Skin epidermis (tissue), 12 donors: ENCODE measurements at regions not wholly inside any gene's neighbourhood (a gene's known extent, or its start where the extent isn't known, plus 50 kb on each side); places are given as distances from the start of the nearest gene placed in this dataset.
"Not testable (repeated sequence)": the region's sequence is repeated elsewhere in the genome, so short reads cannot be mapped to it uniquely, and the experiment has no call there.

Experiments used
- H3K27ac ChIP-seq, 21 experiments: fragments of 200-600 bp; sonication (generic) in 11 of 21; one replicate each; pipeline ENCODE4 v1.5.0; 2020; ENCODE audit warnings: mild to moderate bottlenecking in 3 of 21, inconsistent platforms in 2 of 21, moderate library complexity in 2 of 21
- H3K4me3 ChIP-seq, 7 experiments: fragments of 200-600 bp; sonication (generic) in 2 of 7; one replicate each; pipeline ENCODE4 v1.5.0; 2020; ENCODE audit warnings: inconsistent platforms in 2 of 7, mild to moderate bottlenecking in 2 of 7, moderate library complexity in 1 of 7

DNA sequence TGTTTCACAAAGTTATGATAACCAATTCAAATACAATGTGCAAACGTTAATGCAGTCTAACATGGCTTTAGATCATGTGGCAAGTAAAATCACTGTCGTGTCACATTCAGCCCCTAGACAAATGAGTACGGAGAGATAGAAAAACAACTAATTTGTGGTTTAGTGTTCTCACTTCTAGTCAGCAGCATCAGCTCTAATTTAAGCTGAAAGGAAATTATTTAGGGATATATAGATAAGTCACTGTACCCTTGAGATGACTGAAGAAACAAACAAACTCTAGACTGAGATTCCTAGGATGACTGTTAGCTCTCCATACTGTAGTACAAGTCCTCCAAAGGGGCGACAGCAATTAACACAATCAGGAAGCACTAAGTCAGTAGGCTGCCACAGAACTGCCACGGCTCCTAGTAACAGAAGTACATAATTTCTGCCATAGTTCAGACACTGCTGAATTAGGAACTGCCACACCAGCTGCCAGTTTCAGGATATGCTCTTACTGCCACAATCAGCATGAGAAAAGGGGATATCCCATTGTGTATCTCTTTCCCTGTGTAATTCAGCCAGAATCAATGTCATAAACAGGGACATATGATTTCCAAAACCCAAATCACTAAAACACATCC is 150.4 kb upstream of the NEGR1 start:
- H3K27ac ChIP-seq, result no peak overlapping the region
- H3K4me3 ChIP-seq, result no peak overlapping the region

DNA sequence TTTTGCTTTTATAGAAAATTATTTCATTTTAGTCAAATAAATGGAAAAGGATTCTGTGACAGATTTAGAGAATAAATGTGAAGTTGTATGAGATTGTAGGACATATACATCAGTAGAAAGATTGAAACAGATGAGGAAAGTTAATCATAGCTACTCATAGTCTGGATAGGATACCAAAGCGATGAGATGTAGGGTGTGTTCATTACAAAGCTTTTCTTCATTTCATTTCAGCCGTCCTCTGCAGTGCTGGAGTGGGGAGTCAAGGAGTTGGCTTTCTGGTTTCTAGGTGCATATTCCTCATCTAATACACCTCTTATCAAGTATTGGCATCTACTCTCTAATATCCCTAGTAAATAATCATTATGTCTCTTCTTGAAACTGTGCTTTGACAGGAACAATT is 149.5 kb upstream of the NEGR1 start:
- Histone ChIP-seq H3K4me3 (no peak overlapping the region), H3K27ac (no peak overlapping the region)

DNA sequence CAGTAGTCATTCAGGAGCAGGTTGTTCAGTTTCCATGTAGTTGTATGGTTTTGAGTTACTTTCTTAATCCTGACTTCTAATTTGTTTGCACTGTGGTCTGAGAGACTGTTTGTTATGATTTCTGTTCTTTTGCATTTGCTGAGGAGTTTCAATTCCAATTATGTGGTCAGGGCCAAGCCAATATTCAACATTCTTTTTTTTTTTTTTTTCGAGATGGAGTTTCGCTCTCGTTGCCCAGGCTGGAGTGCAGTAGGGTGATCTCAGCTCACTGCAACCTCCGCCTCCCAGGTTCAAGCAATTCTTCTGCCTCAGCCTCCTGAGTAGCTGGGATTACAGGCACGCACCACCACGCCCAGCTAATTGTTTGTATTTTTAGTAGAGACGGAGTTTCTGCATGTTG is 145.9 kb upstream of the NEGR1 start:
- not testable (repeated sequence) for H3K27ac ChIP-seq, H3K4me3 ChIP-seq

DNA sequence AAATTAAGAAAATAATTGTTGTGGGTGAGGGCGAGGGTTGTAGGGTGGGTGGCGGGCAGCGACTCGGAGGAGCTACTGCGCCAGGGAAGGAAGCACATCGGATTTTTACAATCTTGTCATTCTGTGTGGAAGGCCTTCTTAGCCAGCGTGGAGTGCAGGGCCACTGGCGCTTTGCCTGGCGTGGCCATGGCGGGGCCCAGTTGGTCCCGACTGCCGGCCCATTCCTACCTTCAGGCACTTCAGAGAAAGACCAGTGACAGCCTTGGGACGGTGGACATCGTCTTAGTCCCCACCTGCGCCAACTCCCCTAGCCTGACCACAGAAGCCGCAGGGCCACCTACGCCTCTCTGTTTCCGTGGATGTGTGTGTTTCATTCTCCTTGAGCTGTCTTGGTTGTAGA is 136.9 kb upstream of the NEGR1 start:
- Histone ChIP-seq H3K4me3 (no peak overlapping the region), H3K27ac (no peak overlapping the region)

DNA sequence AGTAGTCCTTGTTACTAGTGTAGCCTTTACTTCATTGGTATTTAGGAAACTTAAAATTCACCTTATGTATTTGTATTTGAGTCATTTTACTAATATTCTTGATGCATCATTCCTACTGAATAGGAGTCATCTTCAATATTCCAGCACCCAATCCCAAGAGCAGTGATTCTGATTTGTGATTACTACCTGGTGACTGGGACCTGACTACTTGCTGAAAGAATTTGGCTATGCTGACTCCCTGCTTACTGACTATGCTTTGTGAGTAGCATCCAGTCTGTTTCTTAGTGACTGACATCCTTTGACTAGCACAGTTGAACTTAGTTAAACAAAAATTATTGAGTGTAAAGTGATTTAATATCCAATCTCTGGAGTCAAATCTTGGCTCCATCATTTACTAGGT is 129.9 kb upstream of the NEGR1 start:
- H3K4me3 ChIP-seq, result no peak overlapping the region
- H3K27ac ChIP-seq, result no peak overlapping the region

DNA sequence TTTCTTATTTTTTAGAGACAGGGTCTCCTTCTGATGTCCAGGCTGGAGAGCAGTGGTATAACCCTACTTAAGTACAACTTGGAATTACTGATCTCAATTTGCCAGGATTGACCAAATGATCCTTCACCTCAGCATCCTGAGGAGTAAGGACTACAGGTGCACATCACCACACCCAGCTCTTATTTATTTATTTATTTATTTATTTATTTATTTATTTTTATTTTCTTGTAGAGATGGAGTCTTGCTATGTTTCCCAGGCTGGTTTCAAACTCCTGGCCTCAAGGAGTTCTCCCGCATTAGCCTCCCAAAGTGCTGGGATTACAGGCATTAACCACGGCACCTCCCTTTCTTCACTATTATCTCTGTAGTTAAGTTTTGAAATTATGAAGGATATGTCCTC is 117.5 kb upstream of the NEGR1 start:
- Histone ChIP-seq H3K4me3 (no peak overlapping the region), H3K27ac (no peak overlapping the region)

DNA sequence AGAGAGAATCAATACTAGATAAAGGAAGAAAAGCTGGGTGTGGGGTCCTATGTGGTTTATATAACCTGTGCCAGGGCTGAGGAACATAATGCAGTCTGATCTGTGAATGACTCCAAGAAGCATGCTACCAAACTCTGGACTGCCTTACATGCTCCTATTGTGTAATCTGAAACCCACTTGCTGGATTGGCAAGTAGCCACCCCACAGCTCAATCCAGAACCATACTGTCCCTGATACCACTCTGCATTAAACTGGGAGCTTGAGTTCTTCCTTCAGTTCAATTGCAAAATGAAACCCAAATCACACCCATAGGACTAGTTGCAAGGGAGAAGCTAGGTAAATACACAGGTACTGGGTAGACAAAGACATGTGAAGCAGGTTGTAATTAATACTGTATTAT is 115.4 kb upstream of the NEGR1 start:
- Histone ChIP-seq H3K4me3 (no peak overlapping the region), H3K27ac (no peak overlapping the region)

DNA sequence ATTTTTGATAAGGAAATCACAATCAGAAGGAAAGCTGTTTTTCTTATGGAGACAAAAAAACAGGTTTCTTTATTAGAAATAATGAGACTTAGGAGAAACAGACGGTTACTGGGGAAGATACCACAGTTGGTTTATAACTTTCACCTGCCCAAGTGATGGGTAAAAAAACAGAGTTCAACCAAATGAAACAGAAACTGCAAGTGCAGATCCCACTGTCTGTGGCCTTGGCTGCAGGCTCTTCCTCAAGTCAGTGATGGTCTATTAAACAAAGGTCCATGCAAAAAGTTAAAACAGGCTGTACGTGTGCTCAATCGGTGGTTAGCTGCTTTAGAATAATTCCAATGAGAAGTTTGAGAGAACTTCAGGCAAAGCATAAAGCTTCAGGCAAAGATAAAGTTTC is 112.1 kb upstream of the NEGR1 start:
- H3K27ac ChIP-seq, result no peak overlapping the region
- no peak overlapping the region for H3K4me3 ChIP-seq

DNA sequence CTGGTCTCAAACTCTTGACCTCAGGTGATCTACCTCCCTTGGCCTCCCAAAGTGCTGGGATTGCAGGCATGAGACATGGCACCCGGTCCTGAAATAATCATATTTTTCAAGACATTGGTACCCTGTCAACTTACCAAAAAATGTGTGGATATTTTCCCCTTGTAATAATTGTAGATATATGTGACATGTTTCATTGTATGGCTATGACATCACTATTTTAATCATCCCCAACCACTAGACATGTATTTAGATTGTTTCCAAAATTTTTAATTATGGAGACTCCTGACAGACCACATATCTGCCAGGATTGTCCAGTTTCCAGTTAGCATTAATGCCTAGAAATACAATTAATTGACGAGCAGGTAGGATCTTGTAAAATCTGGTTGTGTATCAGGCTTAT is 96.7 kb upstream of the NEGR1 start:
- no peak overlapping the region for H3K4me3 ChIP-seq

DNA sequence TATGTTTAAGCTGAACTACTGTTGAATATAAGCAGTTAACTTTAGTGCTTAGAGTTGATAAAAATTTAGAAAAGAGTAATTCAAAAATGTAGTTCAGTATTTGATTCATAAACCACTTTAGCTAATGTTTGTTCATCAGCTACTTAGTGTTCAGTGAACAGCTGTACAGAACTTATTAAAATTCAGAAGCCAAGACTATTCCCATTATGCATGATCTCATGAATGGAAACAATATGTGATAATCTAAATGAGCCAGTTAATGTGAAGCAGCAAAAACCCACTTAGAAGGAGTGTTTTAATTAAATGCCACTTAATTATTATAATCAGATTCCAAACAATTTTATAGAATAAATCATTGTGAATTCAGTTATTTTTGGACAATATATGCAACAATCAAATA is 92.9 kb upstream of the NEGR1 start:
- Histone ChIP-seq H3K4me3 (no peak overlapping the region), H3K27ac (no peak overlapping the region)

More for the DNA sequence above, 96.7 kb upstream of the NEGR1 start:
- H3K27ac ChIP-seq, result no peak overlapping the region

DNA sequence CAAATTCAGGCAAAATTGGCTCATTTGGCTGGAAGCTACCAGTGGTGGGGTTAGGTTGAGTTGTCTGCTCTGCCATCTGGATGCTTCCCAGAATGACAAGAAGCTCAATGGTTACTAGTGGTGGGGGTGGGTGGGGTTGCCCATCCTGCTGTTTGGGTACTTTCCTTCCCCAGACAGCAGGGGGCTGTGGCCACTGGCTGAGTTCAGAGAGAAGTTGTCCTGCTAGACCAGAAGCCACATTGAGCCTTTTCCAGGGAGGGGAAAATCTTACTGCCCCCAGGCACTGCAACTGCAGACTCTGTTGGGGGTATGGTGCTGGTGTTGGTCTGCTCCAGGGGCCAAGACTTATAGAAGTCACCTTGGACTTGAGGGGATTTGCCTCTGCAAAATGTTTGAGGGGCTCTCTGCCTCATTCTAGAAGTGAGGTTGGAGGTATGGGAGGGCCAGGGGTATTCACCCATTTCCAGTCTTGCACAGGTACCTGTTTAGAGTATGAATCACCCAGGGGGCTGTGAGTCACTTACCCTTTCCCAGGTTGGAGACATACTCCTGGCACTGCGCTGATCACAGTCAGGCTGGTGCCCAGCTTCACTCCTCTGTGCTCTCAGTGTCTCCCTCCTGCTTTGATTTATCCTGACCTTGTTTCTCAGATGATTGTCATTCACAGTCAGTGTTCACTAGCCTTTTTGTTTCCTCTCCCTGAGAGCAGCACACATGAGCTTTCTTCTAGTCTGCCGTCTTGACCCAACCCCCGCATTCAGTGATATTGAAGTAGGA is 89.1 kb upstream of the NEGR1 start:
- Histone ChIP-seq H3K4me3 (no peak overlapping the region), H3K27ac (no peak overlapping the region)

DNA sequence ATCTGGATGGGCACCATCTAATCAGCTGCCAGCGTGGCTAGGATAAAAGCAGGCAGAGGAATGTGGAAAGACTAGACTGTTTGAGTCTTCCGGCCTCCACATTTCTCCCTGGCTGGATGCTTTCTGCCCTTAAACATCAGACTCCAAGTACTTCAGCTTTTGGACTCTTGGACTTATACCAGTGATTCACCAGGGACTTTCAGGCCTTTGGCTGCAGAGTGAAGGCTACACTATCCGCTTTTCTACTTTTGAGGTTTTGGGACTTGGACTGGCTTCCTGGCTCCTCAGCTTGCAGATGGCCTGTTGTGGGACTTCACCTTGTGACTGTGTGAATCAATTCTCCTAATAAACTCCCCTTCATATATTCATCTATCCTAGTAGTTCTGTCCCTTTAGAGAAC is 88.5 kb upstream of the NEGR1 start:
- H3K27ac ChIP-seq, H3K4me3 ChIP-seq: not testable (repeated sequence)

DNA sequence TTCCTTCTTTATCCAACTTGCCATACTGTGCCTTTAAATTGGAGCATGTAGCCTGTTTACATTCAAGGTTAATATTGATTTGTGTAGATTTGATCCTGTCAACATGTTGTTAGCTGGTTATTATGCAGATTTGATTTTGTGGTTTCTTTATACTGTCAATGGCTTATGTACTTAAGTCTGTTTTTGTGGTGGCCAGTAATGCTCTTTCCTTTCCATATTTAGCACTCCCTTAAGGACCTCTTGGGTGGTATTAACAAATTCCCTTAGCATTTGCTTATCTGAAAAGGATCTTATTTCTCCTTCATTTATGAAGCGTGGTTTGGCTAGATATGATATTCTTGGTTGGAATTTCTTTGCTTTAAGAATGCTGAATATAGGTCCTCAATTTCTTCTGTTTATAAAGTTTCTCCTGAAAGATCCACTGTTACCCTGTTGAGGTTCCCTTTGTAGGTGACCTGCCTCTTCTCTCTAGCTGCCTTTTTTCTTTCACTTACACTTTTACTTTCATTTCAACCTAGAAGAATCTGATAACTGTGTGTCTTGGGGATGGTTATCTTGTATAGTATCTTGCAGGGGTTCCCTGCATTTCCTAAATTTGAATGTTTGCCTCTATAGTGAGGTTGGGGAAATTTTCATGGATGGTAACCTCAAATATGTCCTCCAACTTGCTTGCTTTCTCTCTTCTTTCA is 86.9 kb upstream of the NEGR1 start:
- Histone ChIP-seq H3K27ac (no peak overlapping the region), H3K4me3 (no peak overlapping the region)

DNA sequence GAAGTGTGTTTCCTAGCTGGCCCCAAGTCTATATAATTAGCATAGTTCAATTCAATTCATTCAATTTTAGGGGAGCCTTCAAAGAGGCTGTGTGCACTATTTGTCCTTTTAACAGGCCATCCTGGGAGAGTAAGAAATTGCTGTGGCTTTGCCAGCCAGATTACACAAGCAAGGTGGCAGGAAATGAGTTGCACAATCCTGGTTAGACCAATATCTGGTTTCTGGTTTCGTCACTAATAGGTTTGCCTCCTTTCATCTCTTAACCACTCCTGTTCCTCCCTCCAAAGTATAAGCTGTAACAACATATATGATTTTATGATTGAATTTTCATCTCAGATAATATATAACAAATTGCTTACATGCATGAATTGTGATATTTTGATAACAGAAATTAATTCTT is 84.1 kb upstream of the NEGR1 start:
- no peak overlapping the region for H3K4me3 ChIP-seq
- no peak overlapping the region for H3K27ac ChIP-seq

DNA sequence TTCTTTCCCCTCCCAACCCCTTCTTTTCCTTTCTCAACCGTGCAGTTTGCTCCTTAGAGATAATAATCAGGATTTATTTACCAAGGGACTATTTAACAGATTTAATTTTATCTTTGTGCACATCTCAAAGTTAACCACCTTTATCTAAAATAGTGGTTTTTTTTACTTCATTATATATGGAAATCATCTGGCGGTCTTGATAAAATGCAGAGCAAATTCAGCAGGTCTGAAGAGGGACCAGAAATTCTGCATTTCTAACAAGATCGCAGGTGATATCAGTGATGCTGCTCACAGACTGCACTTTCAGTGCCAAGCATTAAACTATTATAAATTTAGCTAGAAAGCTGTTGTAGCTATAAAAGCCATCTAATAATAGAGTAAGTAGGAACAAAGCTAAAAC is 83.4 kb upstream of the NEGR1 start:
- Histone ChIP-seq H3K27ac (no peak overlapping the region), H3K4me3 (no peak overlapping the region)

DNA sequence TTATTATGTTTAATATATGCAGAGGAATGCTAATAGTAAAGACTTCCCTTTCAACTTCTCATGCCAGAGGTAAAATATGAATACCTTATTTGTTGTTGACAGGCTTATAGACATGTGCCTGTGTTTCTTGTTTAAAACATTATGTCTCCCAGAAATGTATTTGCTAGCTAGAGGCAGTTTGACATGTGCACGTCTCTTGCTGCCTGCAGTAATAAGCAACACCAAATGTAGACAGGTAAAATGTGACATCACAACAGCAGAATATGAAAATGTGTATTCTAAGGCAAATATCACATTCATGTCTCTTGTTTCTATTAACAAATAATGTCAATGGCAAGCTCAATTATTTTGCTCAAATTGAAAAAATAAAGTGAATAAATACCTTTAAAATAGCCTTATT is 80.2 kb upstream of the NEGR1 start:
- Histone ChIP-seq H3K4me3 (no peak overlapping the region), H3K27ac (no peak overlapping the region)

DNA sequence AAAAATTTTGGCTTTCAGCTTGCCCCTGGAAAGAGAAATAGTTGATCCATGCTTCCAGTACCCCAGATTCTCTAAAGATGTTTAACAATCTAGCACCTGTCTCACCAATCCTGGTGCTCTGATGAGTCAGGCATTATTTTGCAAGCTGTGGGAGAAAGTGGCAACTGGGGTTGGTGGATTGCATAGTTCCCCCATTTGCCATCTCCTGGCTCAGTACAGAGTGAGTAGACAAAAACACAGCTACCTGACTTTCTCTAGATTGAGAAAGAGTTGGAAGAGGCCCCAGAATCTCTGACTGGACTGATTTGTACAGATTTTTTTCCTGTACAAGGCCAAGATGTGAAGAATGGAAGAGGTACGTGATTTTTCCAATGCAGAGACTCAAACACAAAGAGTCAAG is 75.1 kb upstream of the NEGR1 start:
- Histone ChIP-seq H3K4me3 (no peak overlapping the region), H3K27ac (no peak overlapping the region)

DNA sequence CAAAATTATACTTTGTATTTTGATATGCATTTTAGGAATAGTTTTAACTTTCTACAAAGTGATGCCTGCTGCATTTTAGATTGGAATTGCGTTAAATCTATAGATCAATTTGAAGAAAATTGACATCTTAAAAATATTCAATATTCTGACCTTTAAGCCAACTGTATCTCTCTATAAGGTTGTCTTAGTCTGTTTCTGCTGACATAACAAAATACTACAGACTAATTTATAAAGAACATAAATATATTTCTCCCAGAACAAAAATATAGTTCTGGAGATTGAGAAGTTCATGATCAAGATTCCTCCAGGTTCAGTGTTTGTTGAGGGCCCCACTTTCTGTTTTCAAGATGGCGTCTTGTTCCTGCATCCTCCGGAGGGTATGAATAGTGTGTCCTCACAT is 73.6 kb upstream of the NEGR1 start:
- no peak overlapping the region for H3K27ac ChIP-seq

DNA sequence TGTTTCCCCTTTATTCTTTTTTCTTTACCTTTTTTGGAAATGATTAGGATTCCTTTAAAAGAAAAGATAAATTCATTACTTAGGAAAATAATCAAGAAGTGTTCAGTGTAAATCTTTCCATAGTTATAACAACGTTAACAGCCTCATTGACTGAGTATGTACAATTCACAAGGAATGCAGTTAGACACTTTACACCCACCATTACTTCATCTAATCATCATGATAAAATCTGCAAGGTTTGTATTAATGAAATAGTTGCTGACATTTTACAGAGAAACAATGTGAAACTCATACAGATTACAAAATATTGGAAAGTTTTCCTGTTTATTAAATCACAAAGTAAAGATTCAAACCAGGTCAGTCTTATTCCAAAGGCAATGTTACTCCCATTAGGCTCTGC is 59.3 kb upstream of the NEGR1 start:
- Histone ChIP-seq H3K27ac (no peak overlapping the region), H3K4me3 (no peak overlapping the region)

More for the DNA sequence above, 73.6 kb upstream of the NEGR1 start:
- no peak overlapping the region for H3K4me3 ChIP-seq

DNA sequence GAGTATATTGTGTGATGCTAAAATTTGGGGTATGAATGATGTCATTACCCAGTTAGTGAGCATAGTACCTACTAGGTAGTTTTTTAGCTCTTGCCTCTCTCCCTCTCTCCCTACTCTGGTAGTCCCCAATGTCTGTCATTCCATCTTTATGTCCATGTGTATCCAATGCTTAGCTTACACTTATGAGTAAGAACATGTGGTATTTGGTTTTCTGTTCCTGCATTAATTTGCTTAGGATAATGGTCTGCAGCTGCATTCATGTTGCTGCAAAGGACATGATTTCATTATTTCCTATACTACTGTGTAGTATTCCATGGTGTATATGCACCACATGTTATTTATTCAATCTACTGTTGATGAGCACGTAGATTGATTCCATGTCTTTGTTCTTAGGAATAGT is 54.4 kb upstream of the NEGR1 start:
- no peak overlapping the region for H3K4me3 ChIP-seq
- H3K27ac ChIP-seq, result no peak overlapping the region
